ENCODE measurements at regions not wholly inside any gene's neighbourhood (a gene's known extent, or its start where the extent isn't known, plus 50 kb on each side); places are given as distances from the start of the nearest gene placed in this dataset.

DNA sequence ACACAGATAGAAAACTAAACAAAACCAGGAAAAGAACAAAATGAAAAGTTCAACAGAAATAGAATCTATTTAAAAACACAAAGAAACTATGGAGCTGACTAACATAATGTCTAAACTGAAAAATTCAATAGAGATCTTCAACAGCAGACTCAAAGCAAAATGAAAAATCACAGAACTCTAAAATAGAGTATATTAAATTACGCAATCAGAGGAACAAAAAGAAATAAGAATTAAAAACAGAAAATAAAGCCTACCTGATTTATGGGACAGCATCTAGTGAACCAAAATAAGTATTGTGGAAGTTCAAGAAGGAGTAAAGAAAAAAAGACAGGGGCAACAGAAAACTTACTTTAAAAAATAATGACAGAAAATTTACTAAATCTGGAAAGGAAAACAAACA, 152.1 kb upstream of the GALNT5 start:
- no TSS peak for BruUV-seq (replicated peaks)
- POLR2A ChIA-PET: no interaction called here
- H3K4me1 ChIP-seq (ENCODE audit: control insufficient read depth, extremely low read depth, insufficient read depth, low read length): no peaks in the 10 kb centered on the region
- H4K20me1 ChIP-seq (replicated peaks; ENCODE audit: control insufficient read depth, extremely low read depth, insufficient read depth, low read length): no peaks in the 10 kb centered on the region
- H3K9me3 ChIP-seq (replicated peaks; ENCODE audit: control insufficient read depth, insufficient read depth, low read length): no peaks in the 10 kb centered on the region
- H3K27ac ChIP-seq (ENCODE audit: insufficient read depth, low read depth, low read length): no peak overlapping the region
- H3K4me2 ChIP-seq (ENCODE audit: insufficient read depth, low read length): no peak overlapping the region
- no peak overlapping the region for H3K4me3 ChIP-seq (replicated peaks in 1 of 3; ENCODE audit: insufficient read depth in 1 of 3, low read depth in 1 of 3, low read length in 3 of 3)
- CTCF ChIA-PET: interaction anchor here (0.9 kb wide), 1 partner anchor 13 kb away, joined by 3 read pairs; no protein-coding TSS in a partner anchor
- no peaks in the 10 kb centered on the region for H3K79me2 ChIP-seq (ENCODE audit: control insufficient read depth, insufficient read depth, low read length)
- no peaks in the 10 kb centered on the region for H3K27me3 ChIP-seq (ENCODE audit: control insufficient read depth in 2 of 2, insufficient read depth in 2 of 2, low read length in 2 of 2)
- H2AFZ ChIP-seq (ENCODE audit: low read depth, low read length): no peak overlapping the region
- FAIRE-seq: no peak
- H3K9me1 ChIP-seq (replicated peaks; ENCODE audit: control insufficient read depth, extremely low read depth, insufficient read depth, low read length): no peaks in the 10 kb centered on the region
- no peak for TF ChIP-seq JUN (IDR thresholded peaks at IDR 0.05; ENCODE audit: borderline replicate concordance, insufficient read depth, insufficient read length, low read depth)
- TF ChIP-seq, protein P1, sequence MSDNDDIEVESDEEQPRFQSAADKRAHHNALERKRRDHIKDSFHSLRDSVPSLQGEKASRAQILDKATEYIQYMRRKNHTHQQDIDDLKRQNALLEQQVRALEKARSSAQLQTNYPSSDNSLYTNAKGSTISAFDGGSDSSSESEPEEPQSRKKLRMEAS (IDR thresholded peaks at IDR 0.05; ENCODE audit: insufficient read depth, insufficient read length): no peak
- TF ChIP-seq MYC (IDR thresholded peaks at IDR 0.05; ENCODE audit: low read depth, low read length): no peak
- TF ChIP-seq POLR2AphosphoS5 (IDR thresholded peaks at IDR 0.05; ENCODE audit: insufficient read depth, low read depth, low read length): no peak
- intact Hi-C loops (cut with micrococcal nuclease): no loop called here
- no peak for DNase-seq (ENCODE audit: low read depth, low spot score)
- dilution Hi-C loops (cut with MboI; ENCODE audit: extremely low pct_ligation_motif_present, low sequenced_read_pairs): no loop called here
- H3K36me3 ChIP-seq (ENCODE audit: control insufficient read depth in 2 of 2, extremely low read depth in 1 of 2, insufficient read depth in 2 of 2, low read length in 2 of 2): no peaks in the 10 kb centered on the region
- no peak overlapping the region for H3K9ac ChIP-seq (replicated peaks; ENCODE audit: extremely low read depth, insufficient read depth, low read length)

DNA sequence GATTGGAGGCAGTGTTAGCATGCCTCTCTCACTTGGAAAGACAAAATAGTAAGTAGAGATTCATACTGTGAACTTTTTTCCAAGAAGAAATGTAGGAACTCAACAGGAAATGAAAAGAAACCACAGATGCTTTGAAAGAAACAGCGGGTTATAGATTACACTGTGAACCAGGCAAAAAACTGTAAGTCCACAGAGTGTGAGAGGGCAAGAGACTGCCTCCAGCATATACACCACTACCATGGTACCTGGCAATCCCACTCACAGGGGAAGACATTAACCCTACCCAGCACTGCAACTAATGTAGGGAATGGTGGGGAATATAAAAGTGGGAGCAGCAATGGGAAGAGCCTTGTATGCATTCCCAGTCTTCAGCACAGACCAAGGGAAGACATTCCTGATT, 150.6 kb upstream of the GALNT5 start:
- DNase-seq (ENCODE audit: low read depth, low spot score) (no peak), FAIRE-seq (no peak)
- no peaks in the 10 kb centered on the region for H3K4me1 ChIP-seq (ENCODE audit: control insufficient read depth, extremely low read depth, insufficient read depth, low read length)
- H3K9me1 ChIP-seq (replicated peaks; ENCODE audit: control insufficient read depth, extremely low read depth, insufficient read depth, low read length): no peaks in the 10 kb centered on the region
- no peak overlapping the region for H3K9ac ChIP-seq (replicated peaks; ENCODE audit: extremely low read depth, insufficient read depth, low read length)
- no TSS peak for BruUV-seq (replicated peaks)
- POLR2A ChIA-PET: no interaction called here
- no peaks in the 10 kb centered on the region for H3K27me3 ChIP-seq (ENCODE audit: control insufficient read depth in 2 of 2, insufficient read depth in 2 of 2, low read length in 2 of 2)
- H4K20me1 ChIP-seq (replicated peaks; ENCODE audit: control insufficient read depth, extremely low read depth, insufficient read depth, low read length): no peaks in the 10 kb centered on the region
- intact Hi-C loops (cut with micrococcal nuclease): no loop called here
- dilution Hi-C loops (cut with MboI; ENCODE audit: extremely low pct_ligation_motif_present, low sequenced_read_pairs): no loop called here
- H3K9me3 ChIP-seq (replicated peaks; ENCODE audit: control insufficient read depth, insufficient read depth, low read length): no peaks in the 10 kb centered on the region
- H2AFZ ChIP-seq (ENCODE audit: low read depth, low read length): no peak overlapping the region
- no peak overlapping the region for H3K27ac ChIP-seq (ENCODE audit: insufficient read depth, low read depth, low read length)
- no peaks in the 10 kb centered on the region for H3K36me3 ChIP-seq (ENCODE audit: control insufficient read depth in 2 of 2, extremely low read depth in 1 of 2, insufficient read depth in 2 of 2, low read length in 2 of 2)
- no peak overlapping the region for H3K4me3 ChIP-seq (replicated peaks in 1 of 3; ENCODE audit: insufficient read depth in 1 of 3, low read depth in 1 of 3, low read length in 3 of 3)
- TF ChIP-seq GATA2 (IDR thresholded peaks at IDR 0.05; ENCODE audit: insufficient read depth, insufficient read length, low read depth, low read length) (no peak), EZH2 (IDR thresholded peaks at IDR 0.05; ENCODE audit: borderline replicate concordance, low read depth, low read length, severe bottlenecking) (no peak), FOS (IDR thresholded peaks at IDR 0.05; ENCODE audit: borderline replicate concordance, insufficient read depth, low read length) (no peak), JUN (IDR thresholded peaks at IDR 0.05; ENCODE audit: borderline replicate concordance, insufficient read depth, insufficient read length, low read depth) (no peak), MYC (IDR thresholded peaks at IDR 0.05; ENCODE audit: low read depth, low read length) (no peak), POLR2AphosphoS5 (IDR thresholded peaks at IDR 0.05; ENCODE audit: insufficient read depth, low read depth, low read length) (no peak), CTCF (IDR thresholded peaks at IDR 0.05; ENCODE audit: extremely low read depth in 1 of 2, insufficient read depth in 1 of 2, low read depth in 1 of 2, low read length in 2 of 2) (no peak), POLR2A (IDR thresholded peaks at IDR 0.05; ENCODE audit: low read depth, low read length) (no peak)
- TF ChIP-seq, protein P1 (IDR thresholded peaks at IDR 0.05; ENCODE audit: insufficient read depth, insufficient read length): no peak
- H3K79me2 ChIP-seq (ENCODE audit: control insufficient read depth, insufficient read depth, low read length): no peaks in the 10 kb centered on the region
- CTCF ChIA-PET: no interaction called here
- H3K4me2 ChIP-seq (ENCODE audit: insufficient read depth, low read length): no peak overlapping the region

Data from endothelial cell of umbilical vein (primary cell).